ENCODE measurements at regions not wholly inside any gene's neighbourhood (a gene's known extent, or its start where the extent isn't known, plus 50 kb on each side); places are given as distances from the start of the nearest gene placed in this dataset.

DNA sequence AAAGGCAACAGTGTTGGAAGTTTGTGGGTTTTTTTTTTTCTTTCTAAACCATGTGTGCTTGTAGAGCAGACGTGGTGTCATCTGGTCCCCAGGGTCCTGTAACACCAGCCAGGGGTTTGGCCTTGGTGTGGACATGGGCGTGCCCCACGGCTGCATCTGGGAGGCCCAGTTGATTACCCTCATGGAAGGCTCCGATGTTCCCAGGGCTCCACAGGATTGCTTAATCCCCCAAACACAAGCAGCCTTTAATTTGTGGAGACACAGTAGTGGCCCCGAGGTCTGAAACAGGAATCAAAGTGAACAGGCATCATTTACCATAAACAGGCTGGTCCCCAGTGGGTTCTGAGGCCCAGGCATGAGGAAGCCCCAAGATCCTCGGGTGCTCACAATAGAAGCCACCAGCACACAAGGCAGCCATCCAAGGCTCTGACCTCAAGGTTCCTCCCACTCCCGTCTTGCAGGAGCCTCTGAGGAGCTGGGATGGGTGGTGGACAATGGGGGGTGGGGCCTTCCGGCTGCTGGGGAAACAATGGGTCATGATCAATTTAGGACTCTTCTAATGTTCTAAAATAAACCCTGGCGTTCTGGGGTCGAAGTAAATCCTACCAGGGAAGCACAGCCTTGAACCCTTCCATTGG, 115.0 kb upstream of the CD82 start:
- TF ChIP-seq, protein P1, sequence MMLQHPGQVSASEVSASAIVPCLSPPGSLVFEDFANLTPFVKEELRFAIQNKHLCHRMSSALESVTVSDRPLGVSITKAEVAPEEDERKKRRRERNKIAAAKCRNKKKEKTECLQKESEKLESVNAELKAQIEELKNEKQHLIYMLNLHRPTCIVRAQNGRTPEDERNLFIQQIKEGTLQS (IDR thresholded peaks at IDR 0.05): no peak
- TF ChIP-seq JUND (IDR thresholded peaks at IDR 0.05) (no peak), ZNF274 (IDR thresholded peaks at IDR 0.05; ENCODE audit: low read depth, low read length) (no peak), ZFX (IDR thresholded peaks at IDR 0.05) (no peak), TCF7L2 (IDR thresholded peaks at IDR 0.05; ENCODE audit: borderline replicate concordance, extremely low read depth, insufficient read depth, insufficient read length) (no peak), SIN3A (IDR thresholded peaks at IDR 0.05; ENCODE audit: low read depth) (no peak), POLR2A (IDR thresholded peaks at IDR 0.05; ENCODE audit: borderline replicate concordance, extremely low read depth, insufficient read depth, insufficient read length) (no peak), ELF1 (IDR thresholded peaks at IDR 0.05; ENCODE audit: borderline replicate concordance, low read depth) (no peak), SP1 (IDR thresholded peaks at IDR 0.05; ENCODE audit: low read depth) (no peak), YY1 (IDR thresholded peaks at IDR 0.05; ENCODE audit: extremely low read depth, insufficient replicate concordance, low read depth, low read length) (no peak), FOSL1 (IDR thresholded peaks at IDR 0.05; ENCODE audit: low read depth) (no peak), EZH2phosphoT487 (IDR thresholded peaks at IDR 0.05; ENCODE audit: borderline replicate concordance) (no peak), EZH2 (IDR thresholded peaks at IDR 0.05) (no peak), CBX3 (IDR thresholded peaks at IDR 0.05; ENCODE audit: low read depth) (no peak), SRF (IDR thresholded peaks at IDR 0.05; ENCODE audit: low read depth) (no peak)
- TF ChIP-seq, protein P2, sequence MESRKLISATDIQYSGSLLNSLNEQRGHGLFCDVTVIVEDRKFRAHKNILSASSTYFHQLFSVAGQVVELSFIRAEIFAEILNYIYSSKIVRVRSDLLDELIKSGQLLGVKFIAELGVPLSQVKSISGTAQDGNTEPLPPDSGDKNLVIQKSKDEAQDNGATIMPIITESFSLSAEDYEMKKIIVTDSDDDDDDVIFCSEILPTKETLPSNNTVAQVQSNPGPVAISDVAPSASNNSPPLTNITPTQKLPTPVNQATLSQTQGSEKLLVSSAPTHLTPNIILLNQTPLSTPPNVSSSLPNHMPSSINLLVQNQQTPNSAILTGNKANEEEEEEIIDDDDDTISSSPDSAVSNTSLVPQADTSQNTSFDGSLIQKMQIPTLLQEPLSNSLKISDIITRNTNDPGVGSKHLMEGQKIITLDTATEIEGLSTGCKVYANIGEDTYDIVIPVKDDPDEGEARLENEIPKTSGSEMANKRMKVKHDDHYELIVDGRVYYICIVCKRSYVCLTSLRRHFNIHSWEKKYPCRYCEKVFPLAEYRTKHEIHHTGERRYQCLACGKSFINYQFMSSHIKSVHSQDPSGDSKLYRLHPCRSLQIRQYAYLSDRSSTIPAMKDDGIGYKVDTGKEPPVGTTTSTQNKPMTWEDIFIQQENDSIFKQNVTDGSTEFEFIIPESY (IDR thresholded peaks at IDR 0.05; ENCODE audit: extremely low read depth, insufficient replicate concordance, low read length): no peak
- TF ChIP-seq, protein P3, sequence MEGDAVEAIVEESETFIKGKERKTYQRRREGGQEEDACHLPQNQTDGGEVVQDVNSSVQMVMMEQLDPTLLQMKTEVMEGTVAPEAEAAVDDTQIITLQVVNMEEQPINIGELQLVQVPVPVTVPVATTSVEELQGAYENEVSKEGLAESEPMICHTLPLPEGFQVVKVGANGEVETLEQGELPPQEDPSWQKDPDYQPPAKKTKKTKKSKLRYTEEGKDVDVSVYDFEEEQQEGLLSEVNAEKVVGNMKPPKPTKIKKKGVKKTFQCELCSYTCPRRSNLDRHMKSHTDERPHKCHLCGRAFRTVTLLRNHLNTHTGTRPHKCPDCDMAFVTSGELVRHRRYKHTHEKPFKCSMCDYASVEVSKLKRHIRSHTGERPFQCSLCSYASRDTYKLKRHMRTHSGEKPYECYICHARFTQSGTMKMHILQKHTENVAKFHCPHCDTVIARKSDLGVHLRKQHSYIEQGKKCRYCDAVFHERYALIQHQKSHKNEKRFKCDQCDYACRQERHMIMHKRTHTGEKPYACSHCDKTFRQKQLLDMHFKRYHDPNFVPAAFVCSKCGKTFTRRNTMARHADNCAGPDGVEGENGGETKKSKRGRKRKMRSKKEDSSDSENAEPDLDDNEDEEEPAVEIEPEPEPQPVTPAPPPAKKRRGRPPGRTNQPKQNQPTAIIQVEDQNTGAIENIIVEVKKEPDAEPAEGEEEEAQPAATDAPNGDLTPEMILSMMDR (IDR thresholded peaks at IDR 0.05 in 2 of 3, conservative IDR thresholded peaks at IDR 0.05 in 1 of 3; ENCODE audit: borderline replicate concordance in 1 of 3, insufficient read depth in 1 of 3, low read depth in 2 of 3, low read length in 2 of 3): no peak
- TF ChIP-seq, protein P4, sequence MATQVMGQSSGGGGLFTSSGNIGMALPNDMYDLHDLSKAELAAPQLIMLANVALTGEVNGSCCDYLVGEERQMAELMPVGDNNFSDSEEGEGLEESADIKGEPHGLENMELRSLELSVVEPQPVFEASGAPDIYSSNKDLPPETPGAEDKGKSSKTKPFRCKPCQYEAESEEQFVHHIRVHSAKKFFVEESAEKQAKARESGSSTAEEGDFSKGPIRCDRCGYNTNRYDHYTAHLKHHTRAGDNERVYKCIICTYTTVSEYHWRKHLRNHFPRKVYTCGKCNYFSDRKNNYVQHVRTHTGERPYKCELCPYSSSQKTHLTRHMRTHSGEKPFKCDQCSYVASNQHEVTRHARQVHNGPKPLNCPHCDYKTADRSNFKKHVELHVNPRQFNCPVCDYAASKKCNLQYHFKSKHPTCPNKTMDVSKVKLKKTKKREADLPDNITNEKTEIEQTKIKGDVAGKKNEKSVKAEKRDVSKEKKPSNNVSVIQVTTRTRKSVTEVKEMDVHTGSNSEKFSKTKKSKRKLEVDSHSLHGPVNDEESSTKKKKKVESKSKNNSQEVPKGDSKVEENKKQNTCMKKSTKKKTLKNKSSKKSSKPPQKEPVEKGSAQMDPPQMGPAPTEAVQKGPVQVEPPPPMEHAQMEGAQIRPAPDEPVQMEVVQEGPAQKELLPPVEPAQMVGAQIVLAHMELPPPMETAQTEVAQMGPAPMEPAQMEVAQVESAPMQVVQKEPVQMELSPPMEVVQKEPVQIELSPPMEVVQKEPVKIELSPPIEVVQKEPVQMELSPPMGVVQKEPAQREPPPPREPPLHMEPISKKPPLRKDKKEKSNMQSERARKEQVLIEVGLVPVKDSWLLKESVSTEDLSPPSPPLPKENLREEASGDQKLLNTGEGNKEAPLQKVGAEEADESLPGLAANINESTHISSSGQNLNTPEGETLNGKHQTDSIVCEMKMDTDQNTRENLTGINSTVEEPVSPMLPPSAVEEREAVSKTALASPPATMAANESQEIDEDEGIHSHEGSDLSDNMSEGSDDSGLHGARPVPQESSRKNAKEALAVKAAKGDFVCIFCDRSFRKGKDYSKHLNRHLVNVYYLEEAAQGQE (IDR thresholded peaks at IDR 0.05; ENCODE audit: low read depth): no peak
- CTCF ChIA-PET: no interaction called here
- intact Hi-C loops (cut with micrococcal nuclease): no loop called here
- RAD21 ChIA-PET (ENCODE audit: low non-redundant PET in 1 of 2, low total read pairs in 2 of 2, uncharacterized antibody in 2 of 2, unreplicated experiment in 2 of 2): no interaction called here
- H3K36me3 ChIP-seq (ENCODE audit: control insufficient read depth in 1 of 2, insufficient read depth in 2 of 2, low read length in 2 of 2): no peaks in the 10 kb centered on the region
- no peak overlapping the region for H3K4me2 ChIP-seq (ENCODE audit: low read length)
- H4K20me1 ChIP-seq (ENCODE audit: insufficient read depth): no peaks in the 10 kb centered on the region
- H3K9ac ChIP-seq (ENCODE audit: low read length): no peak overlapping the region
- no peaks in the 10 kb centered on the region for H3K27me3 ChIP-seq (ENCODE audit: insufficient read depth, low read length)
- no peaks in the 10 kb centered on the region for H3K79me2 ChIP-seq (ENCODE audit: insufficient read depth, low read length)
- H3K9me3 ChIP-seq (ENCODE audit: control insufficient read depth in 1 of 2, insufficient read depth in 1 of 2, low read depth in 1 of 2, low read length in 2 of 2): no peaks in the 10 kb centered on the region
- no peak overlapping the region for H3K27ac ChIP-seq (ENCODE audit: low read depth, low read length)
- POLR2A ChIA-PET: no interaction called here
- no peak for DNase-seq (ENCODE audit: low read depth, low spot score)
- H3K4me3 ChIP-seq (replicated peaks in 1 of 2; ENCODE audit: low read depth in 1 of 2, low read length in 2 of 2): no peak overlapping the region
- no peak for ATAC-seq
- H3K4me1 ChIP-seq (ENCODE audit: control insufficient read depth in 1 of 2, insufficient read depth in 2 of 2, low read length in 2 of 2): peaks cover 6 to 9% of the 10 kb centered on the region in 2 experiments
- no peaks in the 10 kb centered on the region for H3K9me2 ChIP-seq (ENCODE audit: insufficient read depth)
- no peak overlapping the region for H2AFZ ChIP-seq (ENCODE audit: low read depth, low read length, poor library complexity, severe bottlenecking)
- BruUV-seq (replicated peaks): no TSS peak

All from HCT116 (cell line).